Keratinocyte (primary cell): ENCODE measurements at regions not wholly inside any gene's neighbourhood (a gene's known extent, or its start where the extent isn't known, plus 50 kb on each side); places are given as distances from the start of the nearest gene placed in this dataset.

Experiments used
- CTCF ChIP-seq, 3 experiments: IDR thresholded peaks in 1 of 3; conservative IDR thresholded peaks in 1 of 3; optimal IDR thresholded peaks in 1 of 3; 2 replicates in 2 of 3; 3 replicates in 1 of 3; pipeline versions ENCODE3 to v1.5.1; 2011; ENCODE audit warnings: low read length in 3 of 3, mild to moderate bottlenecking in 3 of 3, moderate library complexity in 2 of 3, control low read depth in 1 of 3, inconsistent platforms in 1 of 3; ENCODE audit not compliant: insufficient read depth in 2 of 3; ENCODE audit errors: extremely low read depth in 1 of 3
- EZH2 ChIP-seq: IDR thresholded peaks from one replicate; pipeline ENCODE4 v1.6.1; 2012; ENCODE audit warnings: inconsistent platforms, mild to moderate bottlenecking, low read length, moderate library complexity

DNA sequence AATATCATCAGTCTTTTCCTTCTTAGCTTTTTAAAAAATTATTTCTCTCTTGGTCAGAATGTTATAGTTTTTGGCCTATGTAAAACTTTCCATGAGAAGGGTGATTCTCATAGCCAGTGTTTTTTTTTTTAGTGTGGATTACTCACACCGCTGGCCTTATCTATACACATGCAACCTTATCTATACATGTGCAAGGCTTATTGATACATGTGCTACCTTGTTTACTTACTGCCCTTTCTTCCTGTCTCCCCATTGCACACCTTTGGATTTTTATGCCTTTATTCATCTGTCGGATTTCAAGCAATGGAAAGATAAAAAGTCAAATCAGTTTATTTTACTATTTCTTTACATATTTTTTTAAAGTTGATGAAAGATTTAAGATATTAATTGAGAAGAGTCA is 660.0 kb upstream of the FZD8 start:
- TF ChIP-seq CTCF (optimal IDR thresholded peaks at IDR 0.05 in 1 of 3, IDR thresholded peaks at IDR 0.05 in 1 of 3, conservative IDR thresholded peaks at IDR 0.05 in 1 of 3; ENCODE audit: extremely low read depth in 1 of 3, insufficient read depth in 2 of 3, low read length in 3 of 3): no peak
- TF ChIP-seq EZH2: no peak
